Muscle of arm (tissue), 1 donor: ENCODE measurements at regions not wholly inside any gene's neighbourhood (a gene's known extent, or its start where the extent isn't known, plus 50 kb on each side); places are given as distances from the start of the nearest gene placed in this dataset.
"Not testable (repeated sequence)": the region's sequence is repeated elsewhere in the genome, so short reads cannot be mapped to it uniquely, and the experiment has no call there.

ENCODE experiments used
- DNase-seq: peaks from one replicate; pipeline ENCODE4 v3.0.0-alpha.2; 2013

GRCh38 chr6:14478381-14479225 is 361.0 kb downstream of the CD83 start:
- peak; percentile 19 for DNase-seq

GRCh38 chr6:14481946-14482345 is 364.4 kb downstream of the CD83 start:
- DNase-seq, result not testable (repeated sequence)

GRCh38 chr6:14487625-14488024 is 370.1 kb downstream of the CD83 start:
- DNase-seq, result no peak

GRCh38 chr6:14488180-14488579 is 370.6 kb downstream of the CD83 start:
- no peak for DNase-seq

- no peak for DNase-seq
These were observed 371.9 kb downstream of the CD83 start for GRCh38 chr6:14489445-14489844.

- no peak for DNase-seq
These were observed 381.2 kb downstream of the CD83 start for GRCh38 chr6:14498748-14499147.

GRCh38 chr6:14499309-14499708 is 381.7 kb downstream of the CD83 start:
- no peak for DNase-seq

GRCh38 chr6:14499841-14500240 is 382.3 kb downstream of the CD83 start:
- peak; percentile 27 for DNase-seq

GRCh38 chr6:14500809-14501208 is 383.2 kb downstream of the CD83 start:
- DNase-seq, result no peak

GRCh38 chr6:14501240-14501639 is 383.7 kb downstream of the CD83 start:
- no peak for DNase-seq

- no peak for DNase-seq
These were observed 384.3 kb downstream of the CD83 start for GRCh38 chr6:14501914-14502313.

GRCh38 chr6:14502551-14502950 is 385.0 kb downstream of the CD83 start:
- DNase-seq, result no peak

- DNase-seq, result no peak
These were observed 387.8 kb downstream of the CD83 start for GRCh38 chr6:14505401-14505800.

GRCh38 chr6:14506656-14507246 is 389.2 kb downstream of the CD83 start:
- no peak for DNase-seq

- no peak for DNase-seq
These were observed 391.5 kb downstream of the CD83 start for GRCh38 chr6:14509120-14509519.

GRCh38 chr6:14510038-14510437 is 392.5 kb downstream of the CD83 start:
- no peak for DNase-seq

- DNase-seq, result no peak
These were observed 393.6 kb downstream of the CD83 start for GRCh38 chr6:14511061-14511586.

- DNase-seq, result no peak
These were observed 394.7 kb downstream of the CD83 start for GRCh38 chr6:14512246-14512645.

GRCh38 chr6:14513496-14514393 is 396.2 kb downstream of the CD83 start:
- DNase-seq, result no peak

GRCh38 chr6:14516956-14517355 is 399.4 kb downstream of the CD83 start:
- DNase-seq, result peak; percentile 42

- peak; percentile 46 for DNase-seq
These were observed 400.0 kb downstream of the CD83 start for GRCh38 chr6:14517516-14518105.
